ENCODE measurements at regions not wholly inside any gene's neighbourhood (a gene's known extent, or its start where the extent isn't known, plus 50 kb on each side); places are given as distances from the start of the nearest gene placed in this dataset.

DNA sequence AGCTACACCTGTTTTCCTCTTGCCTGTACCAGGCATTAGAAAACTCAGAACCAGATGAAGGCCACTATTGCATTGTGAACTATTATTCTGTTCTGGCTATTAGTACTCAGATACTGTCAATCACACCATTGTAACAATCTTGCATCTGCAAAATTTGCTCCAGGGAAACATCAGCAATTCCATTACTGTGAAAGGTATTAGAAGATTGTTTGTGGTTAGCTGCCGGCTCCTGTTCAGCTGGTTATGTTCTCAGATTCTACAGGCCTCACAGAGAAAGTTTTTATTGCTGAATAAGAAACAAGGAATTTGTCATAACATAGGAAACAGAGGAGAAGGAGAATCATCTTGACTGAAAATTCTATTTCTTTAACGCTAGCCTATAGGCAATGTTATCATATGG is 179.9 kb downstream of the PLOD2 start:
- TF ChIP-seq, protein P1, sequence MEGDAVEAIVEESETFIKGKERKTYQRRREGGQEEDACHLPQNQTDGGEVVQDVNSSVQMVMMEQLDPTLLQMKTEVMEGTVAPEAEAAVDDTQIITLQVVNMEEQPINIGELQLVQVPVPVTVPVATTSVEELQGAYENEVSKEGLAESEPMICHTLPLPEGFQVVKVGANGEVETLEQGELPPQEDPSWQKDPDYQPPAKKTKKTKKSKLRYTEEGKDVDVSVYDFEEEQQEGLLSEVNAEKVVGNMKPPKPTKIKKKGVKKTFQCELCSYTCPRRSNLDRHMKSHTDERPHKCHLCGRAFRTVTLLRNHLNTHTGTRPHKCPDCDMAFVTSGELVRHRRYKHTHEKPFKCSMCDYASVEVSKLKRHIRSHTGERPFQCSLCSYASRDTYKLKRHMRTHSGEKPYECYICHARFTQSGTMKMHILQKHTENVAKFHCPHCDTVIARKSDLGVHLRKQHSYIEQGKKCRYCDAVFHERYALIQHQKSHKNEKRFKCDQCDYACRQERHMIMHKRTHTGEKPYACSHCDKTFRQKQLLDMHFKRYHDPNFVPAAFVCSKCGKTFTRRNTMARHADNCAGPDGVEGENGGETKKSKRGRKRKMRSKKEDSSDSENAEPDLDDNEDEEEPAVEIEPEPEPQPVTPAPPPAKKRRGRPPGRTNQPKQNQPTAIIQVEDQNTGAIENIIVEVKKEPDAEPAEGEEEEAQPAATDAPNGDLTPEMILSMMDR (IDR thresholded peaks at IDR 0.05; ENCODE audit: unreplicated experiment in 3 of 3), result no peak
- Mint-ChIP-seq H3K4me3 (no peak overlapping the region), H3K36me3 (ENCODE audit: low read depth) (no peaks in the 10 kb centered on the region), H3K4me1 (no peaks in the 10 kb centered on the region), H3K9me3 (peaks cover 20% of the 10 kb centered on the region), H3K27me3 (ENCODE audit: low read depth) (no peaks in the 10 kb centered on the region), H3K27ac (no peak overlapping the region)

DNA sequence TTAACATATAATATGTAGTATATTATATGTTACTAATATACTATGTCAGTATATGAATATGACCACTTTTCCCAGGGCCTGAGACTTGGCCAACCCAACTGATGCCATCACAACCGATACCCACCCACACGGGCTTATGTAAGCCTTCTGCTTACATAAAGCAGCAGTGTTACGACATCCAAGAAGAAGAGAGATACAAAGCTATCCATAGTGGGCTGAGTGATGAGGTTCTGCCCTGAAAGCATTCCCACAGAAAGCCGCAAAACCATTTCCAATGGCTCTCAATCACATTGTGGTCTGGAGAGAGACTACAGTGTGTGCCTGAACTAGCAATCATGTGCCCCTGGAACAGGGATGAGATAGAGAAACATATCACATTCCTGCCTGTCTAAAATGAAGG is 177.9 kb downstream of the PLOD2 start:
- peaks cover 28% of the 10 kb centered on the region for H3K9me3 Mint-ChIP-seq
- H3K27ac Mint-ChIP-seq, result no peak overlapping the region
- no peaks in the 10 kb centered on the region for H3K36me3 Mint-ChIP-seq (ENCODE audit: low read depth)
- H3K4me3 Mint-ChIP-seq, result no peak overlapping the region
- TF ChIP-seq, protein P1 (IDR thresholded peaks at IDR 0.05; ENCODE audit: unreplicated experiment in 3 of 3), result no peak
- no peaks in the 10 kb centered on the region for H3K4me1 Mint-ChIP-seq
- H3K27me3 Mint-ChIP-seq (ENCODE audit: low read depth), result no peaks in the 10 kb centered on the region
